Liver (tissue), 8 donors: ENCODE measurements at regions not wholly inside any gene's neighbourhood (a gene's known extent, or its start where the extent isn't known, plus 50 kb on each side); places are given as distances from the start of the nearest gene placed in this dataset.

ENCODE experiments used
- DNase-seq: peaks from one replicate; pipeline ENCODE4 v3.0.0-alpha.2; 2017; ENCODE audit warnings: low spot score
- H3K27ac ChIP-seq, 2 donors: one replicate each; pipeline ENCODE4 v1.7.0; 2013; ENCODE audit warnings: inconsistent platforms in 2 of 2, low read length in 2 of 2, control low read depth in 1 of 2, low read depth in 1 of 2, mild to moderate bottlenecking in 1 of 2
- H3K27me3 ChIP-seq, 4 donors: one replicate each; pipeline versions ENCODE4 v1.6.1 to v1.7.0; 2013; ENCODE audit warnings: low read length in 3 of 4, inconsistent platforms in 1 of 4, mild to moderate bottlenecking in 1 of 4, moderate library complexity in 1 of 4; ENCODE audit not compliant: control insufficient read depth in 4 of 4, insufficient read depth in 4 of 4
- H3K36me3 ChIP-seq, 4 donors: one replicate each; pipeline versions ENCODE4 v1.6.1 to v1.7.0; 2013; ENCODE audit warnings: low read length in 3 of 4, mild to moderate bottlenecking in 3 of 4, low read depth in 1 of 4, moderate library complexity in 1 of 4; ENCODE audit not compliant: control insufficient read depth in 4 of 4, insufficient read depth in 3 of 4
- H3K4me1 ChIP-seq, 4 donors: one replicate each; pipeline versions ENCODE4 v1.6.1 to v1.7.0; 2013; ENCODE audit warnings: low read length in 3 of 4, mild to moderate bottlenecking in 3 of 4, moderate library complexity in 1 of 4; ENCODE audit not compliant: control insufficient read depth in 4 of 4, insufficient read depth in 4 of 4
- H3K4me3 ChIP-seq, 3 donors: one replicate each; pipeline versions ENCODE4 v1.6.1 to v1.7.0; 2013; ENCODE audit warnings: low read length in 3 of 3, control low read depth in 1 of 3, low read depth in 1 of 3, mild to moderate bottlenecking in 1 of 3
- H3K9ac ChIP-seq, 2 donors: one replicate each; pipeline ENCODE4 v1.7.0; 2013; ENCODE audit warnings: low read length in 2 of 2, mild to moderate bottlenecking in 2 of 2, moderate library complexity in 2 of 2, control low read depth in 1 of 2, low read depth in 1 of 2
- H3K9me3 ChIP-seq, 4 donors: one replicate each; pipeline versions ENCODE4 v1.6.1 to v1.7.0; 2013; ENCODE audit warnings: low read length in 3 of 4; ENCODE audit not compliant: control insufficient read depth in 4 of 4
- ATF3 ChIP-seq: IDR thresholded peaks from 2 replicates; pipeline ENCODE4 v1.6.1; 2016; ENCODE audit warnings: antibody characterized with exemption
- CTCF ChIP-seq: fragments of 150-350 bp; IDR thresholded peaks from 2 replicates; pipeline ENCODE4 v1.5.1; 2017; ENCODE audit warnings: improper control_type of control experiment, low read depth, low read length; ENCODE audit not compliant: missing input control
- EGR1 ChIP-seq, 2 donors: IDR thresholded peaks; 2 replicates each; pipeline ENCODE4 v1.6.1; 2016 to 2018; ENCODE audit warnings: antibody characterized with exemption in 2 of 2, low read depth in 2 of 2
- FOXA1 ChIP-seq: IDR thresholded peaks from 2 replicates; pipeline ENCODE4 v1.6.1; 2016; ENCODE audit warnings: antibody characterized with exemption
- FOXA2 ChIP-seq: IDR thresholded peaks from 2 replicates; pipeline ENCODE4 v1.6.1; 2016; ENCODE audit warnings: antibody characterized with exemption
- GABPA ChIP-seq, 2 donors: IDR thresholded peaks in 1 of 2; conservative IDR thresholded peaks in 1 of 2; 2 replicates each; pipeline ENCODE4 v1.6.1; 2016; ENCODE audit warnings: antibody characterized with exemption in 2 of 2, mild to moderate bottlenecking in 1 of 2, moderate library complexity in 1 of 2
- HNF4A ChIP-seq, 2 donors: conservative IDR thresholded peaks; 2 replicates each; pipeline ENCODE4 v1.6.1; 2016; ENCODE audit warnings: antibody characterized with exemption in 2 of 2, mild to moderate bottlenecking in 2 of 2
- HNF4G ChIP-seq: IDR thresholded peaks from 2 replicates; pipeline ENCODE4 v1.6.1; 2016; ENCODE audit warnings: antibody characterized with exemption
- JUND ChIP-seq, 2 donors: IDR thresholded peaks; 2 replicates each; pipeline ENCODE4 v1.6.1; 2016; ENCODE audit warnings: antibody characterized with exemption in 2 of 2
- MAX ChIP-seq: IDR thresholded peaks from 2 replicates; pipeline ENCODE4 v1.6.1; 2016; ENCODE audit warnings: antibody characterized with exemption
- NR2F2 ChIP-seq: IDR thresholded peaks from 2 replicates; pipeline ENCODE4 v1.6.1; 2016; ENCODE audit warnings: antibody characterized with exemption
- RAD21 ChIP-seq, 2 donors: IDR thresholded peaks; 2 replicates each; pipeline ENCODE4 v1.6.1; 2016; ENCODE audit warnings: antibody characterized with exemption in 2 of 2, mild to moderate bottlenecking in 2 of 2
- REST ChIP-seq: IDR thresholded peaks from 2 replicates; pipeline ENCODE4 v1.6.1; 2016; ENCODE audit warnings: antibody characterized with exemption, mild to moderate bottlenecking
- RXRA ChIP-seq, 2 donors: IDR thresholded peaks; 2 replicates each; pipeline ENCODE4 v1.6.1; 2017 to 2018; ENCODE audit warnings: antibody characterized with exemption in 2 of 2, mild to moderate bottlenecking in 1 of 2
- SP1 ChIP-seq: IDR thresholded peaks from 2 replicates; pipeline ENCODE4 v1.6.1; 2018; ENCODE audit warnings: antibody characterized with exemption, mild to moderate bottlenecking
- TAF1 ChIP-seq: conservative IDR thresholded peaks from 2 replicates; pipeline ENCODE4 v1.6.1; 2016; ENCODE audit warnings: antibody characterized with exemption, mild to moderate bottlenecking
- YY1 ChIP-seq: IDR thresholded peaks from 2 replicates; pipeline ENCODE4 v1.6.1; 2016; ENCODE audit warnings: antibody characterized with exemption, mild to moderate bottlenecking
- ZBTB33 ChIP-seq: IDR thresholded peaks from 2 replicates; pipeline ENCODE4 v1.6.1; 2016; ENCODE audit warnings: antibody characterized with exemption
- WGBS: extraction: QIAGEN DNeasy Blood & Tissue Kit; methylation state at CpG from one replicate; pipeline ENCODE4 v1.1.7; 2013; 5-methylcytosine and 5-hydroxymethylcytosine counted together
- donor health status: healthy.
- donor health status: healthy.
- donor health status: healthy.
- donor health status: healthy.
- donor health status: healthy.

DNA sequence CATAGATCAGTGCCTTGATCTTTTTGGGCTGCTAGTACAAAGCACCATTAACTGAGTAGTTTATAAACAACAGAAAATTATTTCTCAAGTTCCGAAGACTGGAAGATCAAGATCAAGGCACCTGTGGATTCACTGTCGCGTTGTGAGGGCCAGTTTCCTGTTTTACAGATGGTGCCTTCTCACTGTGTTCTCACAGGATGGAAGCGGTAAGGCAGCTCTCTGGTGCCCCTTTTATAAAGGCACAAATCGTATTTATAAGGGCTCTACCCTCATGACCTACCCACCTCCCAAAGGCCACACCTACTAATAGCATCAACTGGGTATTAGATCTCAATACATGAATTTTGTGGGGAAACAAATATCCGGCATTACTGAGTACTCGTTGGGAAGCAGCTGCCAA, 729.5 kb upstream of the SLC39A10 start:
- TF ChIP-seq YY1 (no peak), GABPA (IDR thresholded peaks at IDR 0.05 in 1 of 2, conservative IDR thresholded peaks at IDR 0.05 in 1 of 2) (no peak)
- no peaks in the 10 kb centered on the region for H3K36me3 ChIP-seq
- WGBS = 77% methylated on average over 7 of the region's 7 CpGs

DNA sequence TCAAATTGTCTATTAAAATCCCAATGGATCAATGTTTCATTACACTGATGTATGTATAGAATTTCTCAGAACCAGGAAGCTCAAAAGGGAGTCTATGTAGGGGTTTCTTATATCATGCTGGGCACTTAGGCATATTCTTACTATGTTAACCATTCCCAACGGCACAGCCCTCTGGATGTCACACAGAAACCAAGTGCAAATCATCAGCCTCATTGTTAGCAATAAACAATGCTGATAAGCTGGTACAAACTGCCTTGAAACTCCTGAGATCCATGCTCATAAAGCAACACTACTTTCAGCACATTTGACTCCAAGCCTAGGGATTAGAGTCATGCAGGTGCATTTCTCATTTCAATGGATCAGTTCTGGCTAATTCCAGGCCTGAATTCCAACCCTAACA, 730.2 kb upstream of the SLC39A10 start:
- no peak overlapping the region for H3K9ac ChIP-seq
- no peaks in the 10 kb centered on the region for H3K27me3 ChIP-seq
- no peak overlapping the region for H3K4me3 ChIP-seq
- H3K27ac ChIP-seq = no peak overlapping the region
- no peak for TF ChIP-seq HNF4G
- TF ChIP-seq HNF4A (conservative IDR thresholded peaks at IDR 0.05) = no peak
- TF ChIP-seq NR2F2 = no peak
- no peak for TF ChIP-seq ATF3
- no peak for TF ChIP-seq MAX
- TF ChIP-seq FOXA1 = no peak
- TF ChIP-seq RAD21 (IDR thresholded peaks at IDR 0.05) = no peak
- no peak for TF ChIP-seq EGR1 (IDR thresholded peaks at IDR 0.05; ENCODE audit: low read depth in 2 of 2)
- TF ChIP-seq YY1 = no peak
- TF ChIP-seq GABPA (IDR thresholded peaks at IDR 0.05 in 1 of 2, conservative IDR thresholded peaks at IDR 0.05 in 1 of 2) = no peak
- TF ChIP-seq ZBTB33 = no peak
- no peak for TF ChIP-seq REST
- TF ChIP-seq FOXA2 = no peak
- no peak for TF ChIP-seq JUND (IDR thresholded peaks at IDR 0.05)
- TF ChIP-seq TAF1 = no peak
- TF ChIP-seq SP1 = no peak
- no peak for TF ChIP-seq CTCF
- no peak for TF ChIP-seq RXRA (IDR thresholded peaks at IDR 0.05)
- H3K36me3 ChIP-seq = no peaks in the 10 kb centered on the region
- no peaks in the 10 kb centered on the region for H3K9me3 ChIP-seq
- DNase-seq = no peak
- 42% methylated on average over 1 of the region's 1 CpG for WGBS
- no peaks in the 10 kb centered on the region for H3K4me1 ChIP-seq

More for the DNA sequence above, 729.5 kb upstream of the SLC39A10 start:
- H3K9me3 ChIP-seq = no peaks in the 10 kb centered on the region
- DNase-seq = no peak
- H3K27ac ChIP-seq = no peak overlapping the region
- no peaks in the 10 kb centered on the region for H3K4me1 ChIP-seq
- H3K9ac ChIP-seq = no peak overlapping the region
- H3K4me3 ChIP-seq = no peak overlapping the region
- no peaks in the 10 kb centered on the region for H3K27me3 ChIP-seq
